Lower leg skin (tissue), 3 donors: ENCODE measurements at regions not wholly inside any gene's neighbourhood (a gene's known extent, or its start where the extent isn't known, plus 50 kb on each side); places are given as distances from the start of the nearest gene placed in this dataset.

Source experiments
- CTCF ChIP-seq, 3 donors: fragments of 450-650 bp; IDR thresholded peaks; one replicate each; pipeline ENCODE4 v1.5.1; 2016; ENCODE audit warnings: antibody characterized with exemption in 3 of 3, mild to moderate bottlenecking in 3 of 3, moderate library complexity in 2 of 3
- POLR2A ChIP-seq, 2 donors: fragments of 450-650 bp; IDR thresholded peaks; one replicate each; pipeline ENCODE4 v1.6.1; 2016 to 2017; ENCODE audit warnings: antibody characterized with exemption in 2 of 2, mild to moderate bottlenecking in 1 of 2, moderate library complexity in 1 of 2

GRCh38 chr6:111993342-111993741 lies 60.6 kb upstream of the CCN6 start:
- TF ChIP-seq CTCF (IDR thresholded peaks at IDR 0.05) (no peak), POLR2A (IDR thresholded peaks at IDR 0.05) (no peak)
